OCI-LY1 (cell line): ENCODE measurements at regions not wholly inside any gene's neighbourhood (a gene's known extent, or its start where the extent isn't known, plus 50 kb on each side); places are given as distances from the start of the nearest gene placed in this dataset.
A peak's percentile ranks its signal among the peaks of the same experiment; 100 is the strongest.
"Not testable (repeated sequence)": the region's sequence is repeated elsewhere in the genome, so short reads cannot be mapped to it uniquely, and the experiment has no call there.

Source experiments
- H2AFZ ChIP-seq: fragments of 200-600 bp; sonication (generic), shearing (Covaris generic); 2 replicates; pipeline ENCODE4 v1.6.0; 2014; ENCODE audit warnings: antibody characterized with exemption, mild to moderate bottlenecking, low read length
- H3F3A ChIP-seq: fragments of 200-600 bp; sonication (generic), shearing (Covaris generic); 2 replicates; pipeline ENCODE4 v1.6.0; 2014; ENCODE audit warnings: mild to moderate bottlenecking, antibody characterized with exemption, low read length, moderate library complexity; ENCODE audit not compliant: insufficient read depth
- H3K27ac ChIP-seq: fragments of 200-600 bp; sonication (generic); 2 replicates; pipeline ENCODE4 v1.5.1; 2014; ENCODE audit warnings: low read length, mixed run types, mild to moderate bottlenecking, low read depth; ENCODE audit not compliant: poor library complexity, severe bottlenecking
- H3K27me3 ChIP-seq: fragments of 200-600 bp; sonication (generic); 2 replicates; pipeline ENCODE4 v1.6.0; 2014; ENCODE audit warnings: antibody characterized with exemption, mild to moderate bottlenecking, low read length, moderate library complexity; ENCODE audit not compliant: insufficient read depth
- H3K36me3 ChIP-seq: fragments of 200-600 bp; sonication (generic); 2 replicates; pipeline ENCODE4 v1.6.1; 2014; ENCODE audit warnings: mild to moderate bottlenecking, antibody characterized with exemption, low read length, moderate library complexity, mixed read lengths; ENCODE audit not compliant: insufficient read depth
- H3K4me1 ChIP-seq: fragments of 200-600 bp; sonication (generic); 2 replicates; pipeline ENCODE4 v1.5.1; 2014; ENCODE audit warnings: mild to moderate bottlenecking, low read length, moderate library complexity; ENCODE audit not compliant: insufficient read depth, severe bottlenecking
- H3K4me2 ChIP-seq: fragments of 200-600 bp; sonication (generic), shearing (Covaris generic); 2 replicates; pipeline ENCODE4 v1.6.1; 2014; ENCODE audit warnings: low read length
- H3K4me3 ChIP-seq: fragments of 200-600 bp; sonication (generic); 2 replicates; pipeline ENCODE4 v1.5.1; 2014; ENCODE audit warnings: low read length, low read depth, mild to moderate bottlenecking, mixed read lengths; ENCODE audit not compliant: poor library complexity, severe bottlenecking
- H3K79me2 ChIP-seq: fragments of 200-600 bp; shearing (Covaris generic); 2 replicates; pipeline ENCODE4 v1.6.1; 2016; ENCODE audit warnings: mixed run types, low read length, mixed read lengths; ENCODE audit not compliant: insufficient read depth
- H3K9ac ChIP-seq: fragments of 200-600 bp; sonication (generic), shearing (Covaris generic); 2 replicates; pipeline ENCODE4 v1.6.1; 2014; ENCODE audit warnings: mild to moderate bottlenecking, low read length, mixed read lengths
- H3K9me2 ChIP-seq: fragments of 200-600 bp; sonication (generic), shearing (Covaris generic); 2 replicates; pipeline ENCODE4 v1.6.1; 2014; ENCODE audit warnings: low read depth, mild to moderate bottlenecking, low read length, mixed read lengths
- H3K9me3 ChIP-seq: fragments of 200-600 bp; shearing (Covaris generic); 2 replicates; pipeline ENCODE4 v1.6.1; 2014; ENCODE audit warnings: low read length, mixed read lengths
- H4K20me1 ChIP-seq: fragments of 200-600 bp; sonication (generic), shearing (Covaris generic); 2 replicates; pipeline ENCODE4 v1.6.0; 2016; ENCODE audit warnings: mild to moderate bottlenecking, low read length; ENCODE audit not compliant: insufficient read depth
- EZH2 ChIP-seq: fragments of 200-600 bp; sonication (generic), shearing (Covaris generic); IDR thresholded peaks from 2 replicates; pipeline ENCODE4 v1.8.0; 2017; ENCODE audit warnings: borderline replicate concordance, mixed run types, mild to moderate bottlenecking, antibody characterized with exemption, low read length, moderate library complexity, mixed read lengths
- TF ChIP-seq, protein P1 (sequence below): fragments of 200-600 bp; sonication (generic), shearing (Covaris generic); IDR thresholded peaks from 2 replicates; pipeline ENCODE4 v1.5.1; 2017; ENCODE audit warnings: mild to moderate bottlenecking, antibody characterized with exemption, low read length, moderate library complexity, mixed read lengths

DNA sequence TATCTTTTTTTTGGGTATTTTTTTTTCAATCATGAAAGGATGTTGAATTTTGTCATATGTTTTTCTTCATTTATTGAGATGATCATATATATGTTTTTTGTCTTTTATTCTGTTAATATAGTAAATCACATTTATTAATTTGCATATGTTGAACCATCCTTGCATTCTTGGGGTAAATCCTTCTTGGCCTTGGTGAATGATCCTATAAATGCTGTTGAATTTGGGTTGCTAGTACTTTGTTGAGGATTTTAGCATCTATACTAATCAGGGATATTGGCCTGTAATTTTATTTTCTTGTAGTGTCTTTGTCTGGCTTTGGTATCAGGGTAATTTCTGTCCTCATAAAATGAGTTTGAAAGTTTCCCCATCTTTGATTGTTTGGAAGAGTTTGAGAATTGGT, 199.9 kb downstream of the B3GLCT start:
- Histone ChIP-seq H4K20me1 (no peaks in the 10 kb centered on the region), H3K36me3 (no peaks in the 10 kb centered on the region), H3K4me2 (no peak overlapping the region), H3K4me1 (no peaks in the 10 kb centered on the region), H3K9me2 (no peaks in the 10 kb centered on the region; the same call in 1 of the 2 replicates), H3K27ac (no peak overlapping the region), H3K9ac (no peak overlapping the region), H3K27me3 (no peaks in the 10 kb centered on the region), H3K4me3 (no peak overlapping the region), H3K79me2 (no peaks in the 10 kb centered on the region), H2AFZ (no peak overlapping the region), H3K9me3 (no peaks in the 10 kb centered on the region), H3F3A (no peaks in the 10 kb centered on the region)
- TF ChIP-seq, protein P1, sequence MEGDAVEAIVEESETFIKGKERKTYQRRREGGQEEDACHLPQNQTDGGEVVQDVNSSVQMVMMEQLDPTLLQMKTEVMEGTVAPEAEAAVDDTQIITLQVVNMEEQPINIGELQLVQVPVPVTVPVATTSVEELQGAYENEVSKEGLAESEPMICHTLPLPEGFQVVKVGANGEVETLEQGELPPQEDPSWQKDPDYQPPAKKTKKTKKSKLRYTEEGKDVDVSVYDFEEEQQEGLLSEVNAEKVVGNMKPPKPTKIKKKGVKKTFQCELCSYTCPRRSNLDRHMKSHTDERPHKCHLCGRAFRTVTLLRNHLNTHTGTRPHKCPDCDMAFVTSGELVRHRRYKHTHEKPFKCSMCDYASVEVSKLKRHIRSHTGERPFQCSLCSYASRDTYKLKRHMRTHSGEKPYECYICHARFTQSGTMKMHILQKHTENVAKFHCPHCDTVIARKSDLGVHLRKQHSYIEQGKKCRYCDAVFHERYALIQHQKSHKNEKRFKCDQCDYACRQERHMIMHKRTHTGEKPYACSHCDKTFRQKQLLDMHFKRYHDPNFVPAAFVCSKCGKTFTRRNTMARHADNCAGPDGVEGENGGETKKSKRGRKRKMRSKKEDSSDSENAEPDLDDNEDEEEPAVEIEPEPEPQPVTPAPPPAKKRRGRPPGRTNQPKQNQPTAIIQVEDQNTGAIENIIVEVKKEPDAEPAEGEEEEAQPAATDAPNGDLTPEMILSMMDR = no peak
- TF ChIP-seq EZH2 = no peak

DNA sequence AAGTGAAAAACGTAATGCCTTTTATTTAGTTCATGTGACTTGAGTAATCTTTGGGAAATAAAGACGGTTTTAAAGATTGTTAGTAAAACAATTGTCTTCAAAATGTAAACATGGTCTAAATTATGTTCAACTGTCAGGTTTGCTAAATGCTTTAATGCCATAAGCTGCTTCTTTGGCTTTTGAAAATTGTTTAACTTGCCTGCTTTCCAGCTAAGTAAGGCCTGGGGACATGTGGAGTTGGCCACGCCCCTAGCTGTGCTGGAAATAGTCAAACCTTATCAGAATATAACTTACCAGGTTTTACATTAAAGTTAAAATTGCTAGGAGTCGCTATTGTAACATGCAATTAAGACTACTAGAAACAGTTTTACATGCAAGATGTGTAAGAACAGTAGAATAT, 203.9 kb downstream of the B3GLCT start:
- not testable (repeated sequence) for H3K36me3 ChIP-seq, H3K27me3 ChIP-seq, H3K4me1 ChIP-seq, H3K9me2 ChIP-seq, H3K9me3 ChIP-seq, H4K20me1 ChIP-seq, H3K79me2 ChIP-seq, H3K4me2 ChIP-seq, H3F3A ChIP-seq, H3K4me3 ChIP-seq, H3K27ac ChIP-seq, H3K9ac ChIP-seq, H2AFZ ChIP-seq

DNA sequence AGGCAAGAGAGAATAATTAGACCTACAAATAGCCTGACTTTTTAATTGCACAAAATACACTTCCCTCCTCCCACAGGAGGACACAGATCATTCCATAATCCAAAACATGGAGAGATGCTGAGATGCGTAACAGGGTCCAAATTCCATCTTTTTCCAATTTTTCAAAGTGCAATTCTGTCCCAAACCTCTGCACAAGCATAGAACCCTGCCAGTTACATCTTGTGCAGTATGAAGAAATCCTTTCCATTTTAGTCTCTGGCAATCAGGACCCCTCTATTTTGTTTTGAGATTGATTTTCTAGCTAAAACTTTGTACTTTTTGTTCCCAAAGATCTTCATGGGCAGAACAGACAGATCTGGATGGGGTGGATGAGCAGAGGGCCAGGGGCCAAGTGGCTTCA, 209.2 kb downstream of the B3GLCT start:
- Histone ChIP-seq H3K9me3 (no peaks in the 10 kb centered on the region), H3K4me2 (no peak overlapping the region), H3K27me3 (no peaks in the 10 kb centered on the region), H3K4me1 (no peaks in the 10 kb centered on the region), H3F3A (no peaks in the 10 kb centered on the region), H3K9ac (no peak overlapping the region), H3K4me3 (no peak overlapping the region), H3K36me3 (no peaks in the 10 kb centered on the region), H3K27ac (no peak overlapping the region), H2AFZ (no peak overlapping the region), H3K9me2 (no peaks in the 10 kb centered on the region), H3K79me2 (no peaks in the 10 kb centered on the region), H4K20me1 (no peaks in the 10 kb centered on the region)
- TF ChIP-seq, protein P1 = no peak
- TF ChIP-seq EZH2 = no peak

DNA sequence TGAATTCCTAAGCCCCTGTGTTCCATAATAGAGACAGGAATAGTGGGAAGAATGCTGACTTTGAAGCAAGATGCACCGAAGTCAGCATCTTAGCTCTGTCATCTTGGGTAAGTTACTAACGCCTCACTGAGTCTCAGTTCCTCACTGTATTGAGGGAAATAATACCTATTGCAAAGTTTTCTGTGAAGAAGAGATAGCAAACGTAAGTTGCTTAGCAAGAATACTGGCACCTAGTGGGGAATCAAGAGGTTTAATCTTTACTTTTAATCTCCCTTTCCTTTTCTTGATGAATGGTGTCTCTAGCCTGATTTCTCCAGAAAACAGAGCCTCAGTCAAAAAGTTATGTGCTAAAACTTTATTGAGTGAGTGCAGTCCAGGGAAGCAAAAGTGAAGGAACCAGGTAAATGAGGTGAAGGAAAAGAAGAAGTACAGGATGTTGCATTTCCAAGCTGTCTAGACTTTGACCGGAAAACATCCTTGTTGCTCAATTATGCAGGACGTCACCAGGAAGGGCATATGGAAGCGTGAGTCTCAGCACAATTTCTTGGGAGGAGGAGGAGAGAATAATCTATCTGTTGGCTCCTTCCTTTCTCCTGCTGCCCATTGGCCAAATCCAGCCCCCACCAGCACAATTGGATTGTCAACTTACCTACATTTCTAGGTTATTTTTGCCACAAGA, 210.0 kb downstream of the B3GLCT start:
- H3K79me2 ChIP-seq = no peaks in the 10 kb centered on the region
- H2AFZ ChIP-seq = no peak overlapping the region

More for the DNA sequence above, 210.0 kb downstream of the B3GLCT start:
- H3K27me3 ChIP-seq = no peaks in the 10 kb centered on the region
- TF ChIP-seq, protein P1 = peak; percentile 50
- TF ChIP-seq EZH2 = no peak
- no peak overlapping the region for H3K27ac ChIP-seq
- H3K4me2 ChIP-seq = no peak overlapping the region
- H3K9ac ChIP-seq = no peak overlapping the region
- H4K20me1 ChIP-seq = no peaks in the 10 kb centered on the region
- H3K36me3 ChIP-seq = no peaks in the 10 kb centered on the region
- H3K9me2 ChIP-seq = no peaks in the 10 kb centered on the region
- no peaks in the 10 kb centered on the region for H3K9me3 ChIP-seq
- no peaks in the 10 kb centered on the region for H3K4me1 ChIP-seq
- H3F3A ChIP-seq = no peaks in the 10 kb centered on the region
- no peak overlapping the region for H3K4me3 ChIP-seq
